GM12891 (cell line): ENCODE measurements at regions not wholly inside any gene's neighbourhood (a gene's known extent, or its start where the extent isn't known, plus 50 kb on each side); places are given as distances from the start of the nearest gene placed in this dataset.

ENCODE experiments used
- DNase-seq: peaks from one replicate; pipeline ENCODE4 v3.0.0; 2011; ENCODE audit warnings: low spot score; ENCODE audit not compliant: insufficient read length
- FAIRE-seq: peaks from 2 replicates; lab custom pipeline; 2011; peaks lifted over from hg19 to GRCh38; lab: Jason Lieb, UNC
- PAX5 ChIP-seq: IDR thresholded peaks from 2 replicates; pipeline ENCODE4 v1.6.1; 2011; ENCODE audit warnings: low read length, moderate library complexity, mild to moderate bottlenecking; ENCODE audit not compliant: insufficient read depth, severe bottlenecking
- POLR2A ChIP-seq: IDR thresholded peaks from 2 replicates; pipeline ENCODE4 v1.6.1; 2011; ENCODE audit warnings: low read depth, low read length, control low read depth
- POLR2AphosphoS5 ChIP-seq: IDR thresholded peaks from 2 replicates; pipeline ENCODE4 v1.6.1; 2011; ENCODE audit warnings: low read depth, low read length, control low read depth
- POU2F2 ChIP-seq: IDR thresholded peaks from 2 replicates; pipeline ENCODE4 v1.6.1; 2011; ENCODE audit warnings: low read depth, mild to moderate bottlenecking, control low read depth, low read length, moderate library complexity
- SPI1 ChIP-seq: IDR thresholded peaks from 2 replicates; pipeline ENCODE4 v1.6.1; 2011; ENCODE audit warnings: low read depth, low read length, control low read depth
- TAF1 ChIP-seq: IDR thresholded peaks from 2 replicates; pipeline ENCODE4 v1.6.1; 2011; ENCODE audit warnings: low read depth, low read length, control low read depth

DNA sequence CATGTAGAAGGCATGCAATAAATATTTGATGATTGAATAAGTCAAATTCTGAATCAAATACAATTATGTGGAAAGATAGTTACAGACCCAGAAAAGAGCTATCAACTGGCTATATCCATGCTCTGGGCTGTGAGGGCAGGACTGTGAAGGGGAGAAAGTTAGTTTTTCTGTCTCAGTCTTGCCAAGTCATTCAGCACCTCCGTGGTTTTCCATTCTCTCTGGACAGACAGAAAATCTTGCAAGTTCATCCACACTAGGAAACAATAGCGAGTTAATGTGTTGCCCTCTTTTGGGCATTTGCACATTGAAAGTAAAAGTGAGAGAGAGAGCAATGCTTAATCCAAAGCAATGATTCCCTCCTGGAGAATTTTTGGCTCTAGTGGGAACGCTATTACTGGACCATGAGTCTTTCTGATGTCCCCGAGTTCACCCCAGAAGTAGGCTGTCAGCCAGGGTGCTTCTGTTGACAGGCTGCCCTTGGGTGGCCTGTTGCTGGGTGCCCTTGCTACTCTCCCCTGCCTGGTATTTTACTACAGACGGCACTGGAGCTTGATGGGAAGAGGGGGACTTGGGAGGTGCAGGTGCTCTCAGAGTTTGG lies 238.3 kb downstream of the LOXHD1 start:
- DNase-seq: no peak

DNA sequence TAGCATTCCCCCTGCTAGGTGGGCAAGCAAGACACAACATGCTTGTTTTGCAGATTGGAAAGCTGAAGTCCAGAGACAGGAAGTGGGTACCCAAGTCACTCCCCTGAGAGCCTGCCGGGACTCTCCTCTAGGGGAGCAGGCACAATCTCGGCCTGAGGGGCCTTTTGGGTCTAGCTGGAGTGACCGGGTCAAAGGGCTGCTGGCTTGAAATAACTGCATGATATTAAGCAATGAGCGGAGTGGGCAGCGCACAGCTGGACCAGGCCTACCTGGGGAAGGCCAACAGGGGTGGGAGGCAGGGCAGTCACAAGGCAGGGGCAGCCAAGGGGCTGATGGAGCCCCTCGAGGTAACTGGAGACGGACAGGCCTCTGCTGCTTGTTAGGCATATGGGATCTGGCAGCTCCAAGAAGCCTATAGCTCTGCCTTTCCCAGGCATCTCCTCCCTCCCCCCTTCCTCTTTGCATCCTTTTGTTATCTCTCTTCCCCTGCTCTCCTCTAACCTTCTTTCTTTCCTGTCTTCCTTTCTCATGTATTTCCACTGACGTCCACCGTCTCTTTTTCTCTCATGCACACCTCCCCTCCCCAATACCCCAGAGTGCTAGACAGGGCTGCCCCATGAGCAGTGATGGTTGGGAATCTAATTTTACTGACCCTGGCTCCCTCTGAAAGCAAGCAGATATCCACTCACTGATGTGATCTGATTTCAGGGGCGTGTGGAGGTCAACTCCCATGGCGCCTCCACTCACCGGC lies 237.5 kb downstream of the LOXHD1 start:
- DNase-seq (no peak), FAIRE-seq (no peak)
- TF ChIP-seq POLR2A (no peak), SPI1 (peak; percentile 35; the same call in 1 of the 2 replicates)

More for the DNA sequence above, 238.3 kb downstream of the LOXHD1 start:
- FAIRE-seq: no peak
- TF ChIP-seq POU2F2 (no peak), POLR2AphosphoS5 (no peak)

DNA sequence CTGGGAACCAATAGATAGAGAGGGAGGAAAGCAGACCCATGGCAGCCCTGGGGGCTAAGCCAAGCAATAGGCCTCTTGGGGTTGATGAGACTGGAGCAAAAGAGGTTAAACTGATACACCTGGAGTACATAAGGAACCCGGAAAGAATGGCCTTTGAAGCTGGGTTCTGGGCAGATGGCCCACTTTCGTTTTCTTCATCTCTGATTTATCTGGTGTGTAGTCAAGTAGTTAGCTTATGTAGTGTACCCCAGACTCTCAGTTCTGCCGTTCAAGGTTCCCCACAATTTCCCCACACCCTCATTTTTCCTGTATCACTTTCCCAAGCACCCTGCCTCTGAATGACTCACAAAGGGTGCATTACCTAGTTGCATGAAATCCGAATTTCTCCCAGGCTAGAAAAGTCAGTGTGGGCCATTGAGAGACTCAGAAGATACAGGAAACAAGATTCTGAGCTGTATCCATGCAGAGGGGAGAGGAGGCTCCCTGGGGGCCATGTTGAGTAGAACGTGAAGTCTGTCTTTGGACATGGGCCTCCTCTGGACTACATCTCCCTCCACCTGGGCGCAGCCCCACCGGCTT lies 235.0 kb downstream of the LOXHD1 start:
- DNase-seq (no peak), FAIRE-seq (no peak)
- TF ChIP-seq POU2F2: no peak

DNA sequence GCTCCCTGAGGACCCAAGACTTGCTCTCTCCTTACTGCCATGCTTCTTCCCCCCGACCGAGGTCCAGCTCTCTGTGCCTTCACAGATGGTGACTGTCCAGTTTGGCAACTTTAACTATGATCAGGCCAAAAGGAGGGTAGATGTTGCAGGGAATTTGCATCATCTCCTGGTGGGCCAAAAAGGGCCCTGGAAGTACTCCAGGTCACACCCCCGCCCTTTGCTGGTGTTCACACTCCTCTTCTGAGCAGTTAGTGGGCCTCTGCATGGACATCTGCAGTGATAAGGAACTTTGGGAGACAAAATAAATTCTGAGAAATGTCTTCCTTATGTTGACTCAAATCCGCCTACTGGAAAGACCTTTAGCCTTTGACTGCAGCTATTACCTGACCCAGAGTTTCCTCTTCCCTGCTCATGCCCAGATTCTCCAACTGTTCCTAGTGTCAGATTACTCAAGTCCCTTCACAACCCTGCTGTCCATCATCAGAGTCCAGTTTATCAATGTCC lies 234.4 kb downstream of the LOXHD1 start:
- TF ChIP-seq PAX5 (no peak), POLR2A (no peak), POLR2AphosphoS5 (no peak), SPI1 (no peak), POU2F2 (no peak), TAF1 (no peak)
- DNase-seq (no peak), FAIRE-seq (no peak)

DNA sequence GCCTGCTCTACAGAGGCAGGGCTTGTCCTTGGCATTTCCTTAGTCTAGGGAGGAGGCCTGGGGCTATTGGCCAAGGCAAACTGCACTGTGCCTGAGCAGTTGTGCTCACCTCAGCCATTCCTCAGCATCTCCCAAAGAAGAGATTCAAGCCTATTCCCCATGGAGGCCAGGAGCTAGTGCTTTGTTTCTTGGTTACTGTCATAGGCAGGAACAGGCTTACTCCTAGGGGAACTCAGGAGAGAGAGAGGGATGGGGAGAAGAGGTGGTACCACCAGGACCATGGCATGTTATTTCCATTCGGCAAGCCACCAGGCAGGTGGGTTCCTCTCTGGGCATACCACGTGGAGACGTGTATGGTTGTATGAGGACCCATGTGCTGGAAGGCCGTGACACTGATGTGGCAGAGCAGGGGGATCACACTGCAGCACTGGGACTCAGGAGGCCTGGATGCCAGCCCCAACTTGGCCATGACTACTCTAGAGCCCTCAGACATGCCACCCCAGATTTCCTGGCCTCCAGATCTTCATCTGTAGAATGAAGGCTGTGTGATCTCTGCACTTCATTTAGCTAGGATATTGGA lies 233.7 kb downstream of the LOXHD1 start:
- FAIRE-seq (no peak), DNase-seq (no peak)
- no peak for TF ChIP-seq POLR2AphosphoS5
- TF ChIP-seq POU2F2: no peak
- TF ChIP-seq PAX5: no peak
- TF ChIP-seq POLR2A: no peak
- TF ChIP-seq SPI1: no peak
- no peak for TF ChIP-seq TAF1

DNA sequence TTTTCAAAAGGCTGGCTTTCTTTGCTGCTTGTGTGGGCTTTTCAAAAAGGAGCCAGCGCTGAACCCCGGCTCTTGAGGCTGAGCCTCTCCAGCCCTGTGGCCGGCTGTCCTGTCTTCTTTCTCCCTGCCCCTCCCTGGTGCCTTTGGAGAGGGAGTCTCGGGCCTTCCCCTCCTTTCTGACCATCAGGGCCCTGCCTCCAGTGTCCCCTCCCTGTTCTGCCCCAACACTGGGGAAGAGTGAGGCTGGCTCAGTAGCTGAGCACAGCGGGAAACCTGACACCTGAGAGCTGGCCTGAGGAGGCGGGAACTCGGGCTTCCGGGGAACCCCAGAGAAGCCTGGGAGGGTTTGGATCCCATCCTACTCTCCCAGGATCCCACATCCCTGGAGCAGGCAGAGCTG lies 232.1 kb downstream of the LOXHD1 start:
- TF ChIP-seq POU2F2: no peak
- TF ChIP-seq POLR2AphosphoS5: no peak
- no peak for TF ChIP-seq SPI1
- TF ChIP-seq TAF1: no peak
- no peak for TF ChIP-seq POLR2A
- TF ChIP-seq PAX5: no peak
- DNase-seq: no peak

DNA sequence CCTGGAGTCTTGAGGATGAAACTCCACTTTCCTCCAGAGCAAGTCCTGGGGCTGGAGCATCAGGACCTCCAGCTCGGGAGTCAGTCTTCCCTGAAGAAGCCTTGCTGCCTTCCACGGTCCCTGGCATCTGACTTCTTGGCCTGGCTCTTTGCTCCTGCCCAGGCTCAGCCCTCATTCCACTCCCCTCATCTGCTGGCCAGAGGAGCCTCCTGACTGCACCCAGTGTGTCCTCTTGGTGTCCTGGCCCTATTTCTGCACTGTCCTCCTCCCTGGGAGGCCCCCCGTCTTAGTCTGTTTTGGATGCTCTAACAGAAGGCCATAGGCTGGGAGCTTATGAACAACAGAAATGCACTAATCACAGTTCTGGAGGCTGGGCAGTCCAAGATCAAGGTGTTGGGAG lies 231.5 kb downstream of the LOXHD1 start:
- no peak for TF ChIP-seq POLR2A
- no peak for TF ChIP-seq TAF1
- TF ChIP-seq POLR2AphosphoS5: no peak
- no peak for TF ChIP-seq SPI1
- TF ChIP-seq PAX5: no peak
- no peak for TF ChIP-seq POU2F2
- FAIRE-seq (no peak), DNase-seq (no peak)

More for the DNA sequence above, 232.1 kb downstream of the LOXHD1 start:
- FAIRE-seq: no peak

DNA sequence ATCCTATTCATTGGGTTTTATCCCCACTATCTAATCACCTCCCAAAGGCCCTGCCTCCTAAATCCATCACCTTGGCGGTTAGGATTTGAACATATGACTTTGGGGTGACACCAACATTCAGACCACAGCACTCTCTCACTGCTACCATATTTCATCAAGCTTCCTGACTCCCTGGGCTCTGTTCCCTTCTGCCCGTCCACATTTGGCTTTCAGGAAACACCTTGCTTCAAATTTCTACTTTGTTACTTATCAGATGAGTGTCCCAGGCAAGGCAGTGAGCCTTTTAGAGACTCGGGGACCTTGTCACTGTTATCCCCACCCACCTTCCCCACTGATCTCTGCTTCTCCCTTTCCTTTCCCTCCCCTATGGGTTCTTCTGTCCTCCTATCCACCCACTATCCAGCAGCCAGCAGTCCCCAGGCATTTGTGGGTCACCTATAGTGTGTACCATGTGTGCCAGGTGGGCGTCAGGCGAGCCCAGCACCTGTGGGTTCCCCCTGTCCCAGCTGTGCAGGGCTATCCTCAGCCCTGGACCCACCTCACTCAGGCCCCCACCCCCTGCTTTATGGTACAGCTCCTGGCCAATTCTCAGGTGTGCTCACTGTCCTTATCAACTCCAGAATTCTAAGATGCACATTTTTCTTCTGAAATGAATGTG lies 230.9 kb downstream of the LOXHD1 start:
- TF ChIP-seq POLR2AphosphoS5 (no peak), SPI1 (no peak), TAF1 (no peak), POLR2A (no peak), PAX5 (no peak), POU2F2 (no peak)

DNA sequence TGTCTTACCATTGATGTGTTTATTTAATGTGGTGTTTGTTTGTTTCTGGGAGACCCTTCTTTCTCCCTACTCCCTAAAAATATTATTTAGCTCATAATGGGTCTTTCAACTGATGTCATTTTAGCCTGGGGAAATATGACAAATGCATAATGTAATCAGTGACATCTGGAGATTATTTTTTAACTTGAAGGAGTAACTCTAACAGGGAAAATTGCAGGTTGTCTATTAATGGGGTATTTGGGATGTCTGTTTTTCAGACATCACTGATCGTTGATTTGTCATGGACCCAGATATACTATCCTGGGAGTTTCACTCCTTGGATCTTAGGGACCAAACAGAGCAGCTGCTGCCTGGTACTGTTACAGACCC lies 230.4 kb downstream of the LOXHD1 start:
- no peak for TF ChIP-seq POU2F2
- no peak for TF ChIP-seq POLR2AphosphoS5
- TF ChIP-seq TAF1: no peak
- TF ChIP-seq POLR2A: no peak
- TF ChIP-seq SPI1: no peak
- TF ChIP-seq PAX5: no peak

More for the DNA sequence above, 230.9 kb downstream of the LOXHD1 start:
- FAIRE-seq (no peak), DNase-seq (no peak)

More for the DNA sequence above, 230.4 kb downstream of the LOXHD1 start:
- no peak for DNase-seq
- no peak for FAIRE-seq
